ENCODE measurements at regions not wholly inside any gene's neighbourhood (a gene's known extent, or its start where the extent isn't known, plus 50 kb on each side); places are given as distances from the start of the nearest gene placed in this dataset.
"Not testable (repeated sequence)": the region's sequence is repeated elsewhere in the genome, so short reads cannot be mapped to it uniquely, and the experiment has no call there.

GRCh38 chr2:113370478-113371091 is 66.9 kb upstream of the ZNG1B start:
- DNase-seq (peak; percentile 40 to 79 (median 59)), ATAC-seq (replicated peaks in 1 of 4) (peak; percentile 89 to 97 (median 94))
- 4% methylated on average over 7 of the region's 9 CpGs for WGBS (ENCODE audit: insufficient coverage)
- Histone ChIP-seq H3K27me3 (replicated peaks in 1 of 2; ENCODE audit: control insufficient read depth in 2 of 2, extremely low read depth in 1 of 2, insufficient read depth in 2 of 2, low read length in 1 of 2) (no peaks in the 10 kb centered on the region), H3K4me1 (ENCODE audit: control insufficient read depth in 1 of 2, extremely low read depth in 1 of 2, insufficient read depth in 2 of 2, low read length in 2 of 2) (peaks cover 0 to 3% of the 10 kb centered on the region in 2 experiments), H3K36me3 (ENCODE audit: control insufficient read depth in 2 of 2, extremely low read depth in 1 of 2, insufficient read depth in 1 of 2, low read length in 1 of 2) (no peaks in the 10 kb centered on the region), H3K27ac (ENCODE audit: low read length) (no peak overlapping the region), H3K4me3 (ENCODE audit: control insufficient read depth in 1 of 2, extremely low read depth in 1 of 2, low read length in 1 of 2) (no peak overlapping the region), H3K9me3 (no peaks in the 10 kb centered on the region)
- Mint-ChIP-seq H3K4me3 (no peak overlapping the region), H3K36me3 (no peaks in the 10 kb centered on the region), H3K9me3 (no peaks in the 10 kb centered on the region), H3K27ac (peak overlapping the region in 1 of 2 donors; percentile 64), H3K4me1 (peaks cover 5 to 8% (median 6%) of the 10 kb centered on the region in 3 donors), H3K27me3 (peaks cover 0 to 2% of the 10 kb centered on the region in 2 donors)
- CTCF ChIA-PET = interaction anchor here (0.6 to 2.0 kb wide), 10 partner anchors 14 to 233 kb away, joined by 3 to 23 read pairs (median 4); no protein-coding TSS in a partner anchor
- POLR2A ChIA-PET = no interaction called here

DNA sequence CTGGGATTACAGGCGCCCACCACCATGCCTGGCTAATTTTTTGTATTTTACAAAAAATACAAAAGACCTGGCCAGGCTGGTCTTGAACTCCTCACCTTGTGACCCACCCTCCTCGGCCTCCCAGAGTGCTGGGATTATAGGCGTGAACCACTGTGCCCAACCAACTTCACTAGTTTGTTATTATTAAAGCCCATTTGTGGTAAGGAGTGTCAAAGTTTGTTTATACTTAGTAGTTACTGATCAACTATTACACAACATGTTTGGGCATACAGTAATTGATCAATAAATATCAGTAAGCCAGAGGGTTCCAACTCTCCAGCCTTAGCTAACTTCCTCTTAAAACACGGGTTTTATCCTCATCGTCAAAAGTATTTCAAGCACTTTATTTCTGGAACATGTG is 67.5 kb upstream of the ZNG1B start:
- no peaks in the 10 kb centered on the region for H3K27me3 ChIP-seq (replicated peaks in 1 of 2; ENCODE audit: control insufficient read depth in 2 of 2, extremely low read depth in 1 of 2, insufficient read depth in 2 of 2, low read length in 1 of 2)
- no peaks in the 10 kb centered on the region for H3K9me3 ChIP-seq
- Mint-ChIP-seq H3K36me3 (no peaks in the 10 kb centered on the region), H3K27ac (no peak overlapping the region), H3K9me3 (no peaks in the 10 kb centered on the region), H3K4me1 (peaks cover 5 to 8% (median 6%) of the 10 kb centered on the region in 3 donors), H3K4me3 (no peak overlapping the region), H3K27me3 (peaks cover 0 to 2% of the 10 kb centered on the region in 2 donors)
- peaks cover 0 to 3% of the 10 kb centered on the region in 2 experiments for H3K4me1 ChIP-seq (ENCODE audit: control insufficient read depth in 1 of 2, extremely low read depth in 1 of 2, insufficient read depth in 2 of 2, low read length in 2 of 2)
- 67% methylated on average over 1 of the region's 5 CpGs for WGBS (ENCODE audit: insufficient coverage)
- ChIA-PET CTCF (interaction anchor here (0.6 to 2.0 kb wide), 9 partner anchors 14 to 232 kb away, joined by 3 to 23 read pairs (median 4); no protein-coding TSS in a partner anchor), POLR2A (interaction anchor here in 1 of 2 donors (0.7 kb wide), 1 partner anchor 29 kb away, joined by 3 read pairs; no protein-coding TSS in a partner anchor)
- no peaks in the 10 kb centered on the region for H3K36me3 ChIP-seq (ENCODE audit: control insufficient read depth in 2 of 2, extremely low read depth in 1 of 2, insufficient read depth in 1 of 2, low read length in 1 of 2)
- H3K4me3 ChIP-seq (ENCODE audit: control insufficient read depth in 1 of 2, extremely low read depth in 1 of 2, low read length in 1 of 2) = no peak overlapping the region
- H3K27ac ChIP-seq (ENCODE audit: low read length) = no peak overlapping the region
- ATAC-seq (replicated peaks in 1 of 4) (no peak), DNase-seq (no peak)

- H3K36me3 Mint-ChIP-seq; H3K27me3 Mint-ChIP-seq; H3K4me1 ChIP-seq (ENCODE audit: control insufficient read depth in 1 of 2, extremely low read depth in 1 of 2, insufficient read depth in 2 of 2, low read length in 2 of 2); H3K9me3 Mint-ChIP-seq; H3K9me3 ChIP-seq; H3K4me3 Mint-ChIP-seq; DNase-seq; POLR2A ChIA-PET; H3K27ac Mint-ChIP-seq; ATAC-seq (replicated peaks in 1 of 4); H3K4me1 Mint-ChIP-seq; H3K27me3 ChIP-seq (replicated peaks in 1 of 2; ENCODE audit: control insufficient read depth in 2 of 2, extremely low read depth in 1 of 2, insufficient read depth in 2 of 2, low read length in 1 of 2); H3K4me3 ChIP-seq (ENCODE audit: control insufficient read depth in 1 of 2, extremely low read depth in 1 of 2, low read length in 1 of 2); H3K27ac ChIP-seq (ENCODE audit: low read length); H3K36me3 ChIP-seq (ENCODE audit: control insufficient read depth in 2 of 2, extremely low read depth in 1 of 2, insufficient read depth in 1 of 2, low read length in 1 of 2): not testable (repeated sequence)
- CTCF ChIA-PET = interaction anchor here (0.6 to 0.7 kb wide), 2 partner anchors 10 to 200 kb away, joined by 3 read pairs; no protein-coding TSS in a partner anchor
Observed at GRCh38 chr2:113368581-113368980, 68.9 kb upstream of the ZNG1B start.

GRCh38 chr2:113366821-113367220 is 70.7 kb upstream of the ZNG1B start:
- H3K9me3 ChIP-seq; ATAC-seq (replicated peaks in 1 of 4); H3K4me3 Mint-ChIP-seq; H3K4me1 Mint-ChIP-seq; H3K36me3 ChIP-seq (ENCODE audit: control insufficient read depth in 2 of 2, extremely low read depth in 1 of 2, insufficient read depth in 1 of 2, low read length in 1 of 2); H3K27ac Mint-ChIP-seq; H3K27ac ChIP-seq (ENCODE audit: low read length); POLR2A ChIA-PET; DNase-seq; H3K27me3 ChIP-seq (replicated peaks in 1 of 2; ENCODE audit: control insufficient read depth in 2 of 2, extremely low read depth in 1 of 2, insufficient read depth in 2 of 2, low read length in 1 of 2); H3K27me3 Mint-ChIP-seq; H3K36me3 Mint-ChIP-seq; H3K9me3 Mint-ChIP-seq; H3K4me3 ChIP-seq (ENCODE audit: control insufficient read depth in 1 of 2, extremely low read depth in 1 of 2, low read length in 1 of 2); H3K4me1 ChIP-seq (ENCODE audit: control insufficient read depth in 1 of 2, extremely low read depth in 1 of 2, insufficient read depth in 2 of 2, low read length in 2 of 2); CTCF ChIA-PET: not testable (repeated sequence)
- WGBS (ENCODE audit: insufficient coverage) = no CpG with 5 or more reads among the region's 4 CpGs

- H3K27ac ChIP-seq (ENCODE audit: low read length); H3K4me1 ChIP-seq (ENCODE audit: control insufficient read depth in 1 of 2, extremely low read depth in 1 of 2, insufficient read depth in 2 of 2, low read length in 2 of 2); H3K27ac Mint-ChIP-seq; POLR2A ChIA-PET; H3K4me1 Mint-ChIP-seq; H3K36me3 Mint-ChIP-seq; H3K4me3 ChIP-seq (ENCODE audit: control insufficient read depth in 1 of 2, extremely low read depth in 1 of 2, low read length in 1 of 2); H3K9me3 Mint-ChIP-seq; H3K4me3 Mint-ChIP-seq; H3K36me3 ChIP-seq (ENCODE audit: control insufficient read depth in 2 of 2, extremely low read depth in 1 of 2, insufficient read depth in 1 of 2, low read length in 1 of 2); H3K9me3 ChIP-seq; H3K27me3 Mint-ChIP-seq; ATAC-seq (replicated peaks in 1 of 4); DNase-seq; H3K27me3 ChIP-seq (replicated peaks in 1 of 2; ENCODE audit: control insufficient read depth in 2 of 2, extremely low read depth in 1 of 2, insufficient read depth in 2 of 2, low read length in 1 of 2): not testable (repeated sequence)
- no CpG with 5 or more reads among the region's 2 CpGs for WGBS (ENCODE audit: insufficient coverage)
- CTCF ChIA-PET = interaction anchor here in 1 of 2 donors (0.5 kb wide), 1 partner anchor 425 kb away, joined by 4 read pairs; no protein-coding TSS in a partner anchor
Observed at GRCh38 chr2:113365791-113366190, 71.7 kb upstream of the ZNG1B start.

GRCh38 chr2:113365290-113365689 is 72.2 kb upstream of the ZNG1B start:
- H3K4me3 ChIP-seq (ENCODE audit: control insufficient read depth in 1 of 2, extremely low read depth in 1 of 2, low read length in 1 of 2); ATAC-seq (replicated peaks in 1 of 4); DNase-seq; H3K9me3 ChIP-seq; H3K4me1 Mint-ChIP-seq; H3K27ac ChIP-seq (ENCODE audit: low read length); H3K9me3 Mint-ChIP-seq; H3K36me3 ChIP-seq (ENCODE audit: control insufficient read depth in 2 of 2, extremely low read depth in 1 of 2, insufficient read depth in 1 of 2, low read length in 1 of 2); H3K4me1 ChIP-seq (ENCODE audit: control insufficient read depth in 1 of 2, extremely low read depth in 1 of 2, insufficient read depth in 2 of 2, low read length in 2 of 2); H3K27ac Mint-ChIP-seq; H3K27me3 Mint-ChIP-seq; H3K36me3 Mint-ChIP-seq; H3K4me3 Mint-ChIP-seq; H3K27me3 ChIP-seq (replicated peaks in 1 of 2; ENCODE audit: control insufficient read depth in 2 of 2, extremely low read depth in 1 of 2, insufficient read depth in 2 of 2, low read length in 1 of 2): not testable (repeated sequence)
- ChIA-PET CTCF (interaction anchor here in 1 of 2 donors (0.5 to 0.7 kb wide), 2 partner anchors 116 to 424 kb away, joined by 4 read pairs; no protein-coding TSS in a partner anchor), POLR2A (interaction anchor here in 1 of 2 donors (0.6 kb wide), 1 partner anchor 20 kb away, joined by 4 read pairs; no protein-coding TSS in a partner anchor)

Data from T-cell (primary cell).